IPS-NIHi11 (cell line): ENCODE measurements at regions not wholly inside any gene's neighbourhood (a gene's known extent, or its start where the extent isn't known, plus 50 kb on each side); places are given as distances from the start of the nearest gene placed in this dataset.

Experiments used
- DNase-seq: peaks from one replicate; pipeline ENCODE4 v3.0.0; 2012; ENCODE audit warnings: mixed read lengths, low spot score

DNA sequence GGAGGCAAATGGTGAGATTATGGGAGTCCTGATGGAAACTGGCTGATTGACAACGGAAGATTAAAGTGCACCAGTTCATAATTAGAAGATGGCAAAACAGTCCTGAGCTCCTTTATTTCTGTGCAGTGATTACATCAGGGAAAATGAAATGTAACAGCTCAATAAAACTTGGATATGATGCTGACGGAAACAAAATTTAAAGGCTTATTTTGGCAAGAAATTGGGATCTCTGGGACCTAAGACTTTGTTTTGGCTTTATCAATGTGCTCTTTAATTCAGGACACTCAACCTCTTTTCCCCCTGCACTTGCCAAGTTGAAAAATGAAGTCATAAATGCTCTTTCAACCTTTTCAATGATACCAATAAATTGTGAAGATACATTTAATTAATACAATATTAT lies 226.8 kb downstream of the C6orf118 start:
- no peak for DNase-seq

DNA sequence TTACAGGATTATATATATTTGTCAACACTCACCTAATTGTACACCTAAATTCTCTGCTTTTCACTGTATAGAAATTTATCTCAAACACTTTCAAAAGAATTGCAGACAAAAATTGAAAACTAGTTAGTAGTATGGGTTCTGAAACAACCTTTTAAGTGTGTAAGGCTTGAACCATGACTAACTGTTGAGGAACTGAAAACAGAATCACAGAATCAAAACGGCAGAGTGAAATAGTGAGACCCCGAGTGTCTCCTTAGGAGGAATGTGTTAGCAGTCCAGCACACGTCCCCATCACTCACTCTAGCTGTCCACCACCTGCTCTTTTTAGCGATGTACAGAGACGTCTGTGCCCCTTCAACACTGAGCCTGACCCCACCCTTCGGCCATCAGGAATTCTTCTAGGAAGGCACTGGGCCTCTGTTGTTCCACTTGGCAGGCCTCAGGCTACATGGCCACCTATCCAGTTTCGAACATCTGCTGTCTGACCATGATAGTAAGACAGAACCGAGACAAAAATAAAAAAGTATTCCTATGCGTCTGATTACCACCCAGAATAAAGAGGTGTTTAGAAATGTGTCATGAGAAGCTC lies 227.4 kb downstream of the C6orf118 start:
- DNase-seq, result no peak

DNA sequence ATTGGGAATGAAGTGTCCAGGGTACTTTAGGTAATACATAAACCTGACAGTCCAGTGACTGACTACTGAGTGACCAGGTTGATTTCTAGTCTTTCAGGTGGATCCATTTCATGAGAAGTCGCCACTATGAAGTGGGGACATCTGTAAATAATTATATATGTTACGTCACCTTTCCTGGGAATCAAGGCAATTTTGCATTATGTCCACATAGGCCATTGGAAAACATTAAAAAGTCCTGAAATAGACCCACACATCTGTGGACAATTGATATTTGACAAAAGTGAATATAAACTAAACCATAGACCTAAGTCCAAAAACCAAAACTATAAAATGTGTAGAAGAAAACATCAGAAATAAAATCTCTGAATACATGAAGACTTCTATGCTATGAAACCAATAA lies 231.5 kb downstream of the C6orf118 start:
- DNase-seq, result no peak

DNA sequence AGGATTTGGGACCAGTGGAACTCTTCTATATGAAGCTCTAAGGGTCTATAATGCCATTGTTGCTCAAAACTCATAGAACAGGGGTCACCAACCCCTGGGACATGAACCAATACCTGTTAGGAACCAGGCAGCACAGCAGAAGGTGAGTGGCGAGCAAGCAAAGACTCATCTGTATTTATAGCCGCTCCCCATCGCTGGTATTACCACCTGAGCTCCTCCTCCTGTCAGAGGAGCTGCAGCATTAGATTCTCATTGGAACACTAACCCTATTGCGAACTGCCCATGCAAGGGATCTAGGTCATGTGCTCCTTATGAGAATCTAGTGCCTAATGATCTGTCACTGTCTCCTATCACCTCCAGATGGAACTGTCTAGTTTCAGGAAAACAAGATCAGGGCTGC lies 237.5 kb downstream of the C6orf118 start:
- DNase-seq, result no peak

DNA sequence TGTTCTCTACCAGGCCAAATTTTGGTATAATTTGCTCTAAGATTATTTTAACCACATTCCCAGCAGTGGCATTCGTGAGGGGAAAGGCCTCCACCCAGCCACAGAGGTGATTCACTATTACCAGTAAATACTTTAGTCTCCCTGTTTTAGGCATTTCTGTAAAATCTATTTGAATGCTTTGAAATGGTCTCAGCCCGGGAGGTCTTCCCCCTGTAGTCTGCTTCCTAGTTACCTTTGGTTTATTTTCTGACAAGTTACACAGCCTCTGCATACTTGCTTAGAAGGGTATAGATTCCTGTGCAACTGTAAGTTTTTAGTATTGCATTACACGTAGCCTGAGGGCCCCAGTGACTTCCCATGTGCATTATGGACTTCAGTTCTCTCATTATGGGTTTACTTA lies 248.7 kb downstream of the C6orf118 start:
- no peak for DNase-seq

DNA sequence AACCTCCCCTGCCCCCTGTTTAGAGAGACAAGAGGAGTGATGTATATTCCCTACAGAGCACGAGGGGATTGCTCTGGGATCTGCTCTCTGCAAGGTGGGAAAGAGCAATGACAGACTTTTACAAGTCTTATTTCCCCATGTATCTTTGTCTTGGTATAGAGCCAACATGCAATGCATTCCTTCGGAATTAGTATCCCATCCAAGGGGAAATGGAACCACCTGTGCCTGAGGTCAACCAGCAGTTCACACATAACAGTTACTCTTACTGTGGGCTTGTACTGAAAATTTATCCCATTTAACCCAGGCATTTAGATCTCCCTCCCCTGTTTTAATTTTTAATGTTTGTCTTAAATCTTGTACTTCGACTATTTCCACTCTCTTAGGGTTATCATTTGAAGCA lies 250.4 kb downstream of the C6orf118 start:
- DNase-seq, result no peak

DNA sequence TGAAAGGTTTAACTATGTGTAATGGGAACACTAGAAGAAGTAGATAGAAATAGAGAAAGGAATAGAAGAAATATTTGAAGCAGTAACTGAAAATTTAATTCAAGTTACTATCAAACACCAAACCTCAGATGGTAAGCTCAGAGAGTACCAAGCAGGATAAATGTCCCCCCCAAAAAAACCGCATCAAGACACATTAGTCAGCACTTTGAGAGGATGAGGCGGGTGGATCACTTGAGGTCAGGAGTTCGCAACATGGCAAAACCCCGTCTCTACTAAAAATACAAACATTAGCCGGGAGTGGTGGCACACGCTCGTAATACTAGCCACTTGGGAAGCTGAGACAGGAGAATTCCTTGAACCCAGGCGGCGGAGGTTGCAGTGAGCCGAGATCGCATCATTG lies 253.1 kb downstream of the C6orf118 start:
- no peak for DNase-seq

DNA sequence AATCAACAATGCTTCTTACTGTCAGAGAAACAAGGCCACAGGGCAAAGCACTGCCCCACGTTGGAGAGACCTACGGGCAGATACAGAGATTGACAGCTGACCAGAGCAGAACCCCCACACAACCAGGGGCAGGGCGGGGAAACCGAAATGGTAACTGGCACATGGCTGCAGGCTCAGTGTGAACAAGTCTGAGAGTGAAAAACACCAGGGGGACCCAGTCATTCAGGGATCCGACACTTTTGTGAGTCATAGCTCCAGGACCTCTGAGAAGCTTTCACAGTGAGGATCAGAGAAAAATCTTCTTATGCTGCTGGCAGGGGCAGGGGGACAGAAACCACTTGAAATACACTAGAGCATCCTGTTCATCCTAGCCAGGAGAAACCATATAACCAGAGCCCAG lies 254.2 kb downstream of the C6orf118 start:
- DNase-seq, result no peak

DNA sequence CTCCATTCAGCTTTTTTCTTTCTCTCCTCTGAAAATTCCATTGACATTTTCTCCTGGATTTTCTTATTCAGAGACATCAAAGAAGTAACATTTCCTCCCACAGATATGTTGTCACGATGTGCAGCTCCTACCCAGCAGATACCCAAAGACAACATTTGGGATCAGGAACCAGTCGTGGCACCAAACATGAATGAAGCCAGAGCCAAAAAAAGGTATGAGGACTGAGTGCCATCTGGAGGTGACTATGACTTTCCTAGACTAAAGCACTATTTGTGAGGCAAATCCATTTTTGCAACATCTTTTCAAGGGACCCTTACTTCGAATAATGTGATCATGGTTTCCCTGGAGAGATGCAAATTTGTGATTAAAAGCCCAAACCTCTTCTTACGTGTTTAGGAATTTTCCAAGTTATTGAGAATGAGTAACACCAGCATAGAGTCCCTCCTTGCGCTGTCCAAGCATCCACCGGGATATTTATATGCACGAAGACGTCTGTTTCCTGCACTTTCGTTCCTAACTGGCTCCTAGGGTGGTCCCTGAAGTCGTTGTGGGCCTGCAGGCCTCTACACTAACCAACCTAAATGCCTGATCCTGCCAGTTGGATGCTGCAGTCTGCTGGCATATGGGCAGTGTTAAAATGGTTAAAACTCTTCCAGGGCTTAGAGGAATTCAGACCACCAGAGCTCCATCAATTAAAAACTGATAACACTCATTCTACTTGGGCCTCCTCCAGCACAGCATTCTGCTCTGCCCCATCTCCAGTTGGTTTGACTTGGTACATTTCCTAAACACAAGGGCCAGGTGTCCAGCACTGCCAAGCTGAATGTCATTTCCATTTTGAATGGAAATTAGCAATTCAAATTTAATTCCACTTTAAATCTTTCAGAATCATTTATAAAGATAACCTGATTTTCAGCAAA lies 256.6 kb downstream of the C6orf118 start:
- no peak for DNase-seq

DNA sequence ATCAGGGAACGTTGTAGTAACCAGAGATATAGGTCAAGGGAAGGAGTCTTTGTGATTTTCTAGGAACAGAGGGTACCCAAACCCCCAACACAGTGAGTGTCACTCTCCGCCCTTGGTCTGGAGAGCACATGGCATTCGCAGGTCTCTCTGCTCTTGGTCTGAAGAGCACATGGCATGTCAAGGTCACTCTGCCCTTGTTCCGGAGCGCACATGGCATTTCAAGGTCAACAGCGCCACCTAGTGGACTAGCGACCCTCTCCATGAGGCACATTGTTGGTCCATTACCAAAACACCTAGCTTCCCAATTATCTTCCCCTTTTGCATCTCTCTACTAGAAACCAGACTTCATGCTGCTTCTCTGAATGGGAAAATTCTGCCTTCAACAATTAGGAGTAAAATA lies 260.0 kb downstream of the C6orf118 start:
- DNase-seq, result peak; percentile 67

DNA sequence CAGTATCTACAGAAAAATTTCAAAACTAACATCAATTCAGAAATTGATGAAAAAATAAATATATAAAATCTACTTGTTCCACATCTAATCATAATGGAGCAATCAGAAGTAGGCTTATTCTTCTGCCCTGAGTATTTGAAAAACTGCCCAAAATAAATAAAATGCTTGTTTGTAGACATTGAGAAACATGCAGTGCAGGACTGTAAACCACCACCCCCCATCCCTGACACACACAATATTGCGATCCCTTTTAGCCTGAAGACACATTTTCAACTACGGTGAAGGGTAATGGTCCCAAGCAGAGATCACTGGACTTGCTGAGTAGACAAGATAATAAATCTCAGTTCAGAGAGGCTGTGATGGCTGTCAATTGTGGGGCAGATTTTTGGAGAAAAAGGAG lies 261.5 kb downstream of the C6orf118 start:
- no peak for DNase-seq

DNA sequence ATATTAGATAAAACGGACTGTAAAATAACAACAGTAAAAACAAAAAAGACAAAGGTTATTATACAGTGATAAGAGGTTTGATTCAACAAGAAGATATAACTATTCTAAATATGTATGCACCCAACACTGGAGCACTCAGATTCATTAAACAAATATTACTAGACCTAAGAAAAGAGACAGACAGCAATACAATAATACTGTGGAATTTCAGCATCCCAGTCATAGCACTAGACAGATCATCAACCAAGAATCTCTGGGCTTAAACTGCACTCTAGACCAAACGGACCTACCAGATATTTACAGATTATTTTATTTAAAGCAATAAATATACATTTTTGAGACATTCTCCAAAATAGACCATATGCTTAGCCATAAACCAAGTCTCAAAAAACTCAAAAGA lies 263.8 kb downstream of the C6orf118 start:
- DNase-seq, result no peak

DNA sequence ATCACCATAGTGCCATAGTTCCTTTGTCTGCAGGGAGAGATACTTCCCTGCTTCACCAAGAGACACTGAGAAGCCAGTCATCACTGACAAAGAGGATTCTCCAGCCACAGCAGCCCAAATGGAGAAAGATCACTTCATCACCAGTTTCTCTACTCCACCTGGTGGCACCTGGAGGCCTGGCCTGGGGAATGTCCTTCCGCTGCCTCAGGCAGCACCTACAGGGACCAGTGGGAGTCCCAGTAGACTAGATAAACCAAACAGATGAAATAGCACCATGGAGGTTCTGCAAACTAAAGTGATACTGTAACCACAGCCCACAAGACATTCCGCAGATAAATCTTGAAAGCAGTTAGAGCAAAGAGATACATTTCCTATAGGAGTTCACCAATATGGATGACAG lies 266.5 kb downstream of the C6orf118 start:
- peak; percentile 37 for DNase-seq

DNA sequence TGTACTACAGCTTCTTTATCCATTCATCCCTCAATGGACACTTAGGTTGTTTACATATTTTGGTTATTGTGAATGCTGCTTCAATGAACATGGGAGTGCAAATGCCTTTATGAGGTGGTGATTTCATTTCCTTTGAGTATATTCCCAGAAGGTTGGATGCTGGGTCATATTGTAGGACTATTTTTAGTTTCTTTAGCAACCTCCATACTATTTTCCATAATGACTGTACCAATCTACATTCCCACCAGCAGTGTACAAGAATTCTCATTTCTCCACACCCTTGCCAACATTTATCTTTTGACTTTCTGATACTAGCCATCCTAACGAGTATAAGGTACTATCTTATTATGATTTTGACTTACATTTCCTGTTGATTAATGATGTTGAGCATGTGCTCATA lies 269.0 kb downstream of the C6orf118 start:
- DNase-seq, result no peak

DNA sequence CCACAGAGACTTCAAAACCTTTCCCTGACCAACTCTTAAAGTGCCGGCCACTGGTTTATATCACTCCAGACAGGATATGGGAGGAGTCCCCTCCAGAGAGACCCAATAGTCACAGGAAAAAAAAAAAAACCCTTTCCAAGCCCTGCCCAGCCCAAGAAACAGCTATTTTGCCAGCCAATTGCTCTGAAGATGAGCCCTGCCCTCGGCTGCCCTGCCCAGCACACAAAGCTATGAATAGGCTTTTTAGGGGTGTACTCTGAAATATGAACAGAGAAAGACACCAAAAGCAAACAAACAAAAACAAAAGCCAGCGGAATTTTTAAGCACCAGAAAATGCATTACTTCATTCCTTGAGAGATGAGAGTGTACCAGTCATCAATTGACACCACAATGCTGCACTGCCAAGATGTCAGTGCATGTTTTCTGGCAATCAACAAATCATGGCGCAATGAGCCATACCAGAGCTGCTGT lies 275.1 kb downstream of the C6orf118 start:
- DNase-seq, result no peak

DNA sequence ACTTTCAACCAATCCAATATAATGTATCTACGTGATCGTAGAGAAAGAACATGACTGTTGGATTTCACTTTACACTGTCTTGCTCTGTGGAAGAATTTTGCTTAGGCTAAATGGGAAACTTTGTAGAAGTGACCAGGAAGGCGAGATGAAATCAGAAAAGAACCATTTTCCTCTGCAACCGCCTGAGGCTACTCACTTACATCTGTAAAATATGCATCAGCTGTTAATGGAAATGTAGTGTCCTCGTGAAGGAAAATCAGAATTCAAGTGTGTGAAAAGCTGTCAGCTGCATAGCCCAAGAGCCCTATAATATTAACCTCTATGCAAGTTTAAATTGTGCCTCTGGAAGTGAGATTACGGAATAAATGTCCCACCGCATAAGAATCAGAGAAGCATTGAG lies 277.9 kb downstream of the C6orf118 start:
- no peak for DNase-seq

DNA sequence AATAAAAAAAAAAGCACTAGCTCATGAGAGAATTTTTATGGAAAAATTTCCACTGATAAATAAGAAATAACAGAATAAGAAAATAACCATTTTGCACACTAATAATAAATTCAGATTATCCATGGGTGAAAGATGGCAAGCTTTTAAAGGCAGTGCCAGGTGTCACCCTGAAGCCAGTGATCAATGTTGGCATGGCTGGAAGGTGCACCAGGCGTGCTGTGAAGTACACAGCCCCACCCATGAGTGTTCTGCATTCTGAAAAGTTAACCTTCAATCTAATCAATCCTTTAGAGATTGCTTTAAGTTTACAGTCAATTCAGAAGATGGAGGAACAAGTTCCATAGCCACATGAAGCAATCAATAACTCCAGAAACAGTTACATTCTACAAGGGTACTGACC lies 284.4 kb downstream of the C6orf118 start:
- DNase-seq, result no peak

DNA sequence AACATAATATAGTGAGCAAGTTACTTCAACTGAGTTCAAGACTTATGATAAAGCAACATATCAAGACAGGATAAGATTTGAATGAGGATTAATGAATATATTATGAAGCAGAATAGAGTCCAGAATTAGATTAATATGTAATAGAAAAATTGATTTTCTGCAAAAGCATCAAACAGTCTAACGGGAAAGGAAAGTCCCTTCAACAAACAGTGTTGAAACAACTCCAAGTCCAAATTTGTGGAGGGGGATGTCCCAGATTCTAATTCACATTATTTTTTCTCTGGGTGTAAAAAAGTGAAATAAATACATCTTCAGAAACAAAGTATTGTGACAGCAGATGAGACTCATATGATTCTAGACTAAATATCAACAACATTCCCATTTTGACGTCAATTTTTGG lies 289.7 kb downstream of the C6orf118 start:
- DNase-seq, result no peak

DNA sequence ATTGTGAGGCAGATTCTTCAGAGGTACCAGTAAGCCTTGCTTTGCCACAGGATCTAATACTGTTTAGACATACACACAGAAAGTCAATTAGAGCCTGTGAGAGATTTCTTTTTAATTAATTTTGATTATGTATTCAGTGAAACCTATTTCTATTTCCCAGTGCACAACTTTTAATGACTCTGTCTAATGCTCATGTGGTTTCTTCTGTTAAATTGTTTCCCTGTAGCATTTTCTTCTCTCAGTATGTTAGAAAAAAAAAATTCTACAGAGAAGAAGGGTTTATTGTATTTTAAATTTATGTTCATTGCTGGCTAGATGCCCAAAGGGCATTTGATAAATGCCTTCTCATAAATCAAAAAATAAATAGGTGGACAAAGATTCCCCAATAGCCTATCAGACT lies 293.7 kb downstream of the C6orf118 start:
- no peak for DNase-seq

DNA sequence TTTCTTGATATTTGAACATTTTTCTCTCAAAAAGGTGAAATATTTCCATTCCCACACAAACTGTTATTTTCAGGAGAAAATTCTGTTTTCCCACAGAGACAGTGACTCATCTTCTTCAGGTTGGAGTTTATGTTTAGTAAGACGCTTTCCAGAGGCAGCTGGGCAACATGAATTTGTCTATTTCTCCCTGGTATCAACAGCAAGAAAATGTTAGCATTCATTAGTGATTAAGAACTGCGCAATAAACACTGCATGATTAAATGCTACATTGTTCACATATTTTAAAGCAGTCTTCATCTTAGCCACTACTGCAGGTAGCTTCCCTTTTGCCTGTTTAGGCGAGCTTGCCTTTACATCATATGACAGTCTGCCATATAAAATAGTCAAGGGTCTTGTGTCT lies 295.7 kb downstream of the C6orf118 start:
- no peak for DNase-seq

DNA sequence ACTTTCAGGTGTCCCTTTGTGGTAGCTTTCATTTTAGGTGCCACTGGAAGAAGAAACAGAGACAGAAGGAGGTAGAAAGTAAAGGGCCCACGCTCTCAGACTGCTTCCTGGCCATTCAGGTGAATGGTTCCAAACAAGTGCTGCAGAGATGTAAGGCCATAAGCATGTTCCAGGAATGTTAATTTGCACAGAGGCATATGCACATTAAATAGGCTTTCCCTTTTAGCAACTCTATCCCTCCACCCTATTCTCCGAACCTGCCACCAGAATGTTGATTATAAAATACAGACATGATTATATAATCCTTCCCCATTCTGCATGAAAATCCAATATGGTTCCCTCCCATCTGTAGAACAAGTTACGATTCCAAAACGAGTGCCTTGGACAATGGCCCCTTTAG lies 297.2 kb downstream of the C6orf118 start:
- DNase-seq, result no peak

DNA sequence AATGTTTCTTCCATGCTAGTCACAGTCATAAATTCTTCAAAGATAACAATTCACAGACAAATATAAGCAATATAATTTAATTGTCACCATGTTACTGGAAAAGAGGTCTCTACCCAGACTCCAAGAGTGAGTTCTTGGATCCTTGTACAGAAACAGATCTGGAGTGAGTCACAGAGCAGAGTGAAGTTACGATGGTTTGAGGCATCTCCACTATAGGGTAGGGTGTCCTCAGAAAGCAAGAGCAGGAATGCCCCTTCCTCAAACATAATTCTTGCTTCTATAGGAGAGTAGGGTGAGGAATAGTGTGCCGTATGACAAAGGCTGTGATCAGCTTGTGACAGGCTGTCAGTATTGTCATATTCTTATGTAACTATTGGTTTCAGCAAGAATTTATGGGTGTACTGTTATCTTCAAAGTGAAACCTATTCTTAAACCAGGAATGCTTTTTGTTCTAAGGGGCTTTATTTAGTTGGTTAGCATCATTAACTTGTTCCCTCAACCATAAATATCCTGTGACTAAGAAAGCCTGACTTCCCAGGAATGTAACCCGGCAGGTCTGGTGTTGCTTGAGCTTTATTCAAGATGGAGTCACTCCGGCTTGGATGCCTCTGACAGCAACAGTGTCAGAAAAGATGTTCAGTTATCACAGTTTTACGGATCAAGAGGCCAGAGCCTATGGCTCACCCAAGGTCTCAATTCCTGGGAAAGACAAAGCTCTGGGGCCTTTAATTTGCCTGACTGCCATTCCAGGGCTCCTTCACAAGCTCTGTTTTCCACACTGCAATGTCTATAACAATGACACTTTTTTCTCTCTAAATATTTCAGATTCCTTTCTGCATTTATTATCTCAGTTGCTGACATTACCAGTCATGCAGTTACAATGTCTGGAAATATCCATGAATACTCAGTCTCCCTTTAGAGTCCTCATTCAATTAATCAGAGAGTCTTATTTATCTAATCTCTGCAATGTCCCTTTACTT lies 298.6 kb downstream of the C6orf118 start:
- DNase-seq, result no peak
